Keratinocyte (primary cell): ENCODE measurements at regions not wholly inside any gene's neighbourhood (a gene's known extent, or its start where the extent isn't known, plus 50 kb on each side); places are given as distances from the start of the nearest gene placed in this dataset.

ENCODE experiments used
- CTCF ChIP-seq, 3 experiments: IDR thresholded peaks in 1 of 3; conservative IDR thresholded peaks in 1 of 3; optimal IDR thresholded peaks in 1 of 3; 2 replicates in 2 of 3; 3 replicates in 1 of 3; pipeline versions ENCODE3 to v1.5.1; 2011; ENCODE audit warnings: low read length in 3 of 3, mild to moderate bottlenecking in 3 of 3, moderate library complexity in 2 of 3, control low read depth in 1 of 3, inconsistent platforms in 1 of 3; ENCODE audit not compliant: insufficient read depth in 2 of 3; ENCODE audit errors: extremely low read depth in 1 of 3
- EZH2 ChIP-seq: IDR thresholded peaks from one replicate; pipeline ENCODE4 v1.6.1; 2012; ENCODE audit warnings: inconsistent platforms, mild to moderate bottlenecking, low read length, moderate library complexity

DNA sequence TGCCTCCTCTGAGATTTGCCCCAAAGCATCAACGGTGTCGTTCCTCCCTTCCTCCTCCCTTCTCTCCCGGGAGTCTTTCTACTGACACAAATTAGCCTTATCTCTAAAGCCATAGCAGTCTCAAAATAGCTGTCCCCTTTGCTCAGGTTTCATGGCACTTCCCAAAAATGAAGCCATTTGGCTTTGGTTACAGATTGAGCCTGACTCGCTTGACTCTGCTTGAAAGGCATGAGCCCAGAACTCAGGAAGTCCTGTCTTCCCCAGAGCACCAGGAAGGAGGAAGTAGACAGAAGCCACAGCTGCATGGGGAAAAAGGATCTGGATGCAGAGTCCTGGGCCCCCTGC, 234.4 kb upstream of the RGPD4 start:
- TF ChIP-seq EZH2, result no peak
- no peak for TF ChIP-seq CTCF (optimal IDR thresholded peaks at IDR 0.05 in 1 of 3, IDR thresholded peaks at IDR 0.05 in 1 of 3, conservative IDR thresholded peaks at IDR 0.05 in 1 of 3; ENCODE audit: extremely low read depth in 1 of 3, insufficient read depth in 2 of 3, low read length in 3 of 3)
